HUDEP-2 (cell line): ENCODE measurements at regions not wholly inside any gene's neighbourhood (a gene's known extent, or its start where the extent isn't known, plus 50 kb on each side); places are given as distances from the start of the nearest gene placed in this dataset.
A peak's percentile ranks its signal among the peaks of the same experiment; 100 is the strongest.

Source experiments
- DNase-seq, 76 experiments: peaks; one replicate each; lab custom pipeline; 2025; ENCODE audit not compliant: unreplicated experiment in 76 of 76; lab: John Stamatoyannopoulos, UW

- no peak for DNase-seq
Observed at GRCh38 chr9:89554307-89555035, 50.3 kb upstream of the GADD45G start.

GRCh38 chr9:89553451-89554010, 51.3 kb upstream of the GADD45G start:
- DNase-seq, result no peak

- no peak for DNase-seq
Observed at GRCh38 chr9:89550346-89550927, 52.5 kb upstream of the SEMA4D start.

- DNase-seq, result peak in 56 of 76 experiments; percentile 3 to 76 (median 44)
Observed at GRCh38 chr9:89549031-89549644, 51.2 kb upstream of the SEMA4D start.

GRCh38 chr9:89548071-89548638, 50.2 kb upstream of the SEMA4D start:
- DNase-seq, result no peak
